Endothelial cell of umbilical vein (primary cell): ENCODE measurements at regions not wholly inside any gene's neighbourhood (a gene's known extent, or its start where the extent isn't known, plus 50 kb on each side); places are given as distances from the start of the nearest gene placed in this dataset.

ENCODE experiments used
- BruUV-seq: library from RNA; stranded (reverse); fragments of 400-500 nt; replicated peaks from 2 replicates; lab custom pipeline; 2021; lab: Mats Ljungman, UMichigan
- CTCF ChIA-PET: fragments of 300-600, 350-600 bp; sonication (Branson Sonifier 250); formaldehyde crosslinking; loops from one replicate; lab custom pipeline; 2021; ENCODE audit warnings: antibody characterized with exemption, inconsistent platforms; lab: Charles Lee
- POLR2A ChIA-PET: fragments of 300-600, 350-600 bp; sonication (Branson Sonifier 250); formaldehyde crosslinking; loops from one replicate; lab custom pipeline; 2021; ENCODE audit warnings: antibody characterized with exemption, inconsistent platforms; lab: Charles Lee
- DNase-seq: peaks from one replicate; pipeline ENCODE4 v3.0.0-alpha.2; 2011; ENCODE audit warnings: low read depth, low spot score
- FAIRE-seq: peaks from 2 replicates; lab custom pipeline; 2011; peaks lifted over from hg19 to GRCh38; lab: Jason Lieb, UNC
- H2AFZ ChIP-seq: 2 replicates; pipeline ENCODE4 v1.6.0; 2012; ENCODE audit warnings: low read depth, low read length, control low read depth, inconsistent platforms
- H3K27ac ChIP-seq: 2 replicates; pipeline ENCODE4 v1.5.1; 2011; ENCODE audit warnings: low read depth, mild to moderate bottlenecking, control low read depth, low read length, moderate library complexity; ENCODE audit not compliant: insufficient read depth
- H3K27me3 ChIP-seq, 2 experiments: 2 replicates each; pipeline versions ENCODE4 v1.6.0 to v1.6.1; 2011; ENCODE audit warnings: low read length in 2 of 2, mixed read lengths in 1 of 2; ENCODE audit not compliant: control insufficient read depth in 2 of 2, insufficient read depth in 2 of 2
- H3K36me3 ChIP-seq, 2 experiments: 2 replicates in 1 of 2; 3 replicates in 1 of 2; pipeline ENCODE4 v1.5.1; 2011; ENCODE audit warnings: low read length in 2 of 2, mild to moderate bottlenecking in 1 of 2, moderate library complexity in 1 of 2; ENCODE audit not compliant: control insufficient read depth in 2 of 2, insufficient read depth in 2 of 2; ENCODE audit errors: extremely low read depth in 1 of 2
- H3K4me1 ChIP-seq: 3 replicates; pipeline ENCODE4 v1.5.1; 2011; ENCODE audit warnings: mild to moderate bottlenecking, low read length; ENCODE audit not compliant: control insufficient read depth, insufficient read depth; ENCODE audit errors: extremely low read depth
- H3K4me2 ChIP-seq: 2 replicates; pipeline ENCODE4 v1.6.1; 2011; ENCODE audit warnings: low read length, control low read depth, mixed read lengths; ENCODE audit not compliant: insufficient read depth
- H3K4me3 ChIP-seq, 3 experiments: fragments of 200-600 bp in 1 of 3; sonication (generic), shearing (Covaris generic) in 1 of 3; replicated peaks in 1 of 3; 2 replicates each; pipeline ENCODE4 v1.5.1; 2011 to 2016; ENCODE audit warnings: control low read depth in 3 of 3, low read length in 3 of 3, mild to moderate bottlenecking in 2 of 3, inconsistent platforms in 1 of 3, low read depth in 1 of 3, moderate library complexity in 1 of 3; ENCODE audit not compliant: insufficient read depth in 1 of 3
- H3K79me2 ChIP-seq: 2 replicates; pipeline ENCODE4 v1.6.0; 2012; ENCODE audit warnings: low read length, inconsistent platforms; ENCODE audit not compliant: control insufficient read depth, insufficient read depth
- H3K9ac ChIP-seq: replicated peaks from 2 replicates; pipeline ENCODE3; 2011; ENCODE audit warnings: low read length, control low read depth; ENCODE audit not compliant: insufficient read depth; ENCODE audit errors: extremely low read depth
- H3K9me1 ChIP-seq: replicated peaks from 3 replicates; pipeline ENCODE4 v1.6.0; 2011; ENCODE audit warnings: mild to moderate bottlenecking, low read length; ENCODE audit not compliant: control insufficient read depth, insufficient read depth; ENCODE audit errors: extremely low read depth
- H3K9me3 ChIP-seq: replicated peaks from 2 replicates; pipeline ENCODE4 v1.5.1; 2012; ENCODE audit warnings: low read length, inconsistent platforms; ENCODE audit not compliant: control insufficient read depth, insufficient read depth
- H4K20me1 ChIP-seq: replicated peaks from 2 replicates; pipeline ENCODE3; 2011; ENCODE audit warnings: mild to moderate bottlenecking, low read length; ENCODE audit not compliant: control insufficient read depth, insufficient read depth; ENCODE audit errors: extremely low read depth
- EZH2 ChIP-seq: IDR thresholded peaks from 2 replicates; pipeline ENCODE4 v1.6.1; 2012; ENCODE audit warnings: borderline replicate concordance, low read depth, mild to moderate bottlenecking, moderate library complexity, low read length, inconsistent platforms; ENCODE audit not compliant: severe bottlenecking
- FOS ChIP-seq: IDR thresholded peaks from 2 replicates; pipeline ENCODE4 v1.6.1; 2011; ENCODE audit warnings: mild to moderate bottlenecking, low read length, moderate library complexity, borderline replicate concordance; ENCODE audit not compliant: insufficient read depth
- GATA2 ChIP-seq: IDR thresholded peaks from 2 replicates; pipeline ENCODE4 v1.7.0; 2011; ENCODE audit warnings: low read depth, mild to moderate bottlenecking, moderate library complexity, mixed read lengths, low read length; ENCODE audit not compliant: insufficient read length, insufficient read depth
- JUN ChIP-seq: IDR thresholded peaks from 2 replicates; pipeline ENCODE4 v1.6.1; 2011; ENCODE audit warnings: borderline replicate concordance, low read depth; ENCODE audit not compliant: insufficient read length, insufficient read depth
- MAX ChIP-seq: IDR thresholded peaks from 2 replicates; pipeline ENCODE4 v1.6.1; 2011; ENCODE audit not compliant: insufficient read depth, insufficient read length
- MYC ChIP-seq: IDR thresholded peaks from one replicate; pipeline ENCODE4 v1.6.1; 2011; ENCODE audit warnings: mild to moderate bottlenecking, low read depth, low read length
- POLR2A ChIP-seq: IDR thresholded peaks from 2 replicates; pipeline ENCODE4 v1.6.1; 2012; ENCODE audit warnings: low read depth, mild to moderate bottlenecking, control low read depth, low read length
- POLR2AphosphoS5 ChIP-seq: IDR thresholded peaks from 2 replicates; pipeline ENCODE4 v1.6.1; 2012; ENCODE audit warnings: low read depth, mild to moderate bottlenecking, control low read depth, low read length, moderate library complexity; ENCODE audit not compliant: insufficient read depth
- dilution Hi-C: fragments of 300-500 bp; cut with MboI; formaldehyde crosslinking; loops from one replicate; pipeline ENCODE4 v1.15.0; 2019; ENCODE audit warnings: low sequenced_read_pairs; ENCODE audit not compliant: extremely low pct_ligation_motif_present
- intact Hi-C: fragments of 100-400 bp; cut with micrococcal nuclease; formaldehyde crosslinking; loops from one replicate; pipeline ENCODE4 v1.10.0; 2022
- TF ChIP-seq, protein P1 (sequence below), 2 donors: IDR thresholded peaks; 1 replicate in 1 of 2; 2 replicates in 1 of 2; pipeline ENCODE4 v1.5.1; 2011; ENCODE audit warnings: low read length in 2 of 2, mild to moderate bottlenecking in 2 of 2, moderate library complexity in 2 of 2, control low read depth in 1 of 2, inconsistent platforms in 1 of 2, low read depth in 1 of 2; ENCODE audit not compliant: insufficient read depth in 1 of 2; ENCODE audit errors: extremely low read depth in 1 of 2

- Histone ChIP-seq H4K20me1 (no peaks in the 10 kb centered on the region), H3K27me3 (no peaks in the 10 kb centered on the region), H3K4me1 (no peaks in the 10 kb centered on the region), H3K36me3 (no peaks in the 10 kb centered on the region), H3K27ac (no peak overlapping the region), H3K9me1 (no peaks in the 10 kb centered on the region), H3K4me2 (no peak overlapping the region), H3K9ac (no peak overlapping the region), H3K9me3 (peaks cover 10% of the 10 kb centered on the region), H3K79me2 (no peaks in the 10 kb centered on the region), H3K4me3 (no peak overlapping the region), H2AFZ (no peak overlapping the region)
- DNase-seq (no peak), FAIRE-seq (no peak)
- CTCF ChIA-PET, result no interaction called here
- intact Hi-C loops (no loop called here), dilution Hi-C loops (no loop called here)
- POLR2A ChIA-PET, result no interaction called here
- BruUV-seq, result no TSS peak
- TF ChIP-seq POLR2A (no peak), GATA2 (no peak), POLR2AphosphoS5 (no peak), EZH2 (no peak), FOS (no peak), MYC (no peak), JUN (no peak), MAX (no peak)
- TF ChIP-seq, protein P1, sequence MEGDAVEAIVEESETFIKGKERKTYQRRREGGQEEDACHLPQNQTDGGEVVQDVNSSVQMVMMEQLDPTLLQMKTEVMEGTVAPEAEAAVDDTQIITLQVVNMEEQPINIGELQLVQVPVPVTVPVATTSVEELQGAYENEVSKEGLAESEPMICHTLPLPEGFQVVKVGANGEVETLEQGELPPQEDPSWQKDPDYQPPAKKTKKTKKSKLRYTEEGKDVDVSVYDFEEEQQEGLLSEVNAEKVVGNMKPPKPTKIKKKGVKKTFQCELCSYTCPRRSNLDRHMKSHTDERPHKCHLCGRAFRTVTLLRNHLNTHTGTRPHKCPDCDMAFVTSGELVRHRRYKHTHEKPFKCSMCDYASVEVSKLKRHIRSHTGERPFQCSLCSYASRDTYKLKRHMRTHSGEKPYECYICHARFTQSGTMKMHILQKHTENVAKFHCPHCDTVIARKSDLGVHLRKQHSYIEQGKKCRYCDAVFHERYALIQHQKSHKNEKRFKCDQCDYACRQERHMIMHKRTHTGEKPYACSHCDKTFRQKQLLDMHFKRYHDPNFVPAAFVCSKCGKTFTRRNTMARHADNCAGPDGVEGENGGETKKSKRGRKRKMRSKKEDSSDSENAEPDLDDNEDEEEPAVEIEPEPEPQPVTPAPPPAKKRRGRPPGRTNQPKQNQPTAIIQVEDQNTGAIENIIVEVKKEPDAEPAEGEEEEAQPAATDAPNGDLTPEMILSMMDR (IDR thresholded peaks at IDR 0.05; ENCODE audit: extremely low read depth in 1 of 2, insufficient read depth in 1 of 2, low read depth in 1 of 2, low read length in 2 of 2), result no peak
These were observed 67.5 kb upstream of the IRX2 start for GRCh38 chr5:2818936-2819335.
